ENCODE measurements at regions not wholly inside any gene's neighbourhood (a gene's known extent, or its start where the extent isn't known, plus 50 kb on each side); places are given as distances from the start of the nearest gene placed in this dataset.

DNA sequence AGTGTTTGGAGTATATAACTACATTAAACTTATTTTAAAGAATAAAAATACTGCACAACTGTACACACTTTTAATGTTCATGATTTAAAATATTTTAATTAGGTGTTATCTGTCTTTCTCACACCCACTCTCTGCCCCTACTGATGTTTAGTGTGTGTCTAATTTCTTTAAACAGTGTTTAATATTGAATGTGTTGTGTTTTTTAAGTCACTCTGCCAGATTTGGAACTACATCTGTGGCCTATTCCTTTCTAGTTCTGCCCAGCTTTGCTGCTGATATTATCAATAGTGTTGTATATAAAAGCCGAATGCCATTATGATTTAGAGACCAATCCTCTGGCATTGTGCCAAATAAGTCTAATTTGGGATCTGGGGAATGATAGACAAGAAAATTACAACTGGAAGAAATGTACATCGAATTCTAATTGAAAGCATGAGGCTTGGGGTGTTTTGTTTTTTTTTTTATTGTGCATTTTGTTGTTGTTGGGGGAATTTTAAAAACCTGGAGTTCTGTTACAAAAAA is 398.0 kb downstream of the CPS1 start:
- DNase-seq (ENCODE audit: low read depth), result no peak
- no peak overlapping the region for H3K4me3 ChIP-seq (ENCODE audit: low read depth, low read length)
- TF ChIP-seq, protein P1, sequence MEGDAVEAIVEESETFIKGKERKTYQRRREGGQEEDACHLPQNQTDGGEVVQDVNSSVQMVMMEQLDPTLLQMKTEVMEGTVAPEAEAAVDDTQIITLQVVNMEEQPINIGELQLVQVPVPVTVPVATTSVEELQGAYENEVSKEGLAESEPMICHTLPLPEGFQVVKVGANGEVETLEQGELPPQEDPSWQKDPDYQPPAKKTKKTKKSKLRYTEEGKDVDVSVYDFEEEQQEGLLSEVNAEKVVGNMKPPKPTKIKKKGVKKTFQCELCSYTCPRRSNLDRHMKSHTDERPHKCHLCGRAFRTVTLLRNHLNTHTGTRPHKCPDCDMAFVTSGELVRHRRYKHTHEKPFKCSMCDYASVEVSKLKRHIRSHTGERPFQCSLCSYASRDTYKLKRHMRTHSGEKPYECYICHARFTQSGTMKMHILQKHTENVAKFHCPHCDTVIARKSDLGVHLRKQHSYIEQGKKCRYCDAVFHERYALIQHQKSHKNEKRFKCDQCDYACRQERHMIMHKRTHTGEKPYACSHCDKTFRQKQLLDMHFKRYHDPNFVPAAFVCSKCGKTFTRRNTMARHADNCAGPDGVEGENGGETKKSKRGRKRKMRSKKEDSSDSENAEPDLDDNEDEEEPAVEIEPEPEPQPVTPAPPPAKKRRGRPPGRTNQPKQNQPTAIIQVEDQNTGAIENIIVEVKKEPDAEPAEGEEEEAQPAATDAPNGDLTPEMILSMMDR (conservative IDR thresholded peaks at IDR 0.05; ENCODE audit: low read depth, low read length), result no peak

DNA sequence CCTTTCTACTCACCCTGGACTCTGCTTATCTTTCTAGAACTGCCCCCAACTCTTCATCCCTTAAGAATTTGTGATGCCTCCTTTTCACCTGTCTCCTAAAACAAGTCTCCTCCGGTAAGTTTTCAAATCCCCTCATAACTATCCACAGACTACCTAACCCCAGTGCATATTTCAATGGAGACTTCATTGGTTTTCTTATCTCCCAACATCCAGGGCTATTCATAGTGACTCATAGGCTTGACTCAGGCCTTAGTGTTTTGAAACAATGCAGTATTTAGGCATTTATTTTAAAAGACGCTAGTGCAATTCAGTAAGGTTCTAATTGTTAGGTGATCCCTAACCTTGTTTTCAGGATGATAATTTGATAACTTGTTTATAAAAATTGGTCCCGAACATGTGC is 399.2 kb downstream of the CPS1 start:
- TF ChIP-seq, protein P1 (conservative IDR thresholded peaks at IDR 0.05; ENCODE audit: low read depth, low read length), result no peak
- no peak overlapping the region for H3K4me3 ChIP-seq (ENCODE audit: low read depth, low read length)
- DNase-seq (ENCODE audit: low read depth), result peak; percentile 9

DNA sequence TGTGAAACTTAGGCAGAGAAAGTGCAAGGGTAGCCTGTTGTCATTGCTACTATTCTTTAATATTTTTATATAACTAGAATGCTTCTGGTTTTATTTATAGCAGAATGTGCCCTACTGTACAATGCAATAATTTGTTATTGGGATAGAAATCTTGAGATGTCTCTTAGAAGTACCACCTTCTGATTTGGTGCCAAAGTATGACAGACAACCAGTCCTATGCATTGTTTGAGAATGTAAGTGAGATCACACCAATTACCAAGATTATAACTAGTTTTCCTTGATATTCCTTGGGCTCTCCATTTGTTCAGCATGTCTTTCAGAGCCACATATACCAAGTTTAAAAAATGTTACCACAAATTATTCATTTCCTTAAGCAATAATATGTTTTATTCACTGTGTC is 399.7 kb downstream of the CPS1 start:
- no peak for DNase-seq (ENCODE audit: low read depth)
- no peak overlapping the region for H3K4me3 ChIP-seq (ENCODE audit: low read depth, low read length)
- TF ChIP-seq, protein P1 (conservative IDR thresholded peaks at IDR 0.05; ENCODE audit: low read depth, low read length), result no peak

DNA sequence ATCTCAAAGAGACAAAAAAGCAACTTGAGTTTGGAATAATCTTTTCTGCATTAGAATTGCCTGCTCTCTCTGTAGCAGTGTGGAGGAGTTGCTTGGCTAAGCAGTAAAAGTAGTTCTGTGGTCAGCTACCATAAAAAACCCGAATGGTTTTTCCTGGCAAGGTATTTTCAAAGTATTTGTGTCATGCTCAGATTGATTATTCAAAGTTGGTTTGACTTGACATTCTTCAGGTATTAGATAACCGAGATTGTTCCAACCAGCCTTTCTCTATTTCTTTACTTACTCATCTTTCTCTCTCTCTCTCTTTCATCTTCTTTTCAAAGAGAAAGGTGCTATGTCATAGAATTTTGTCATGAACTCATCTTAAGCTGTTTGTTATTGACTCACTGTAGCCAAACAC is 404.9 kb downstream of the CPS1 start:
- no peak overlapping the region for H3K4me3 ChIP-seq (ENCODE audit: low read depth, low read length)
- DNase-seq (ENCODE audit: low read depth), result peak; percentile 53
- TF ChIP-seq, protein P1 (conservative IDR thresholded peaks at IDR 0.05; ENCODE audit: low read depth, low read length), result no peak

DNA sequence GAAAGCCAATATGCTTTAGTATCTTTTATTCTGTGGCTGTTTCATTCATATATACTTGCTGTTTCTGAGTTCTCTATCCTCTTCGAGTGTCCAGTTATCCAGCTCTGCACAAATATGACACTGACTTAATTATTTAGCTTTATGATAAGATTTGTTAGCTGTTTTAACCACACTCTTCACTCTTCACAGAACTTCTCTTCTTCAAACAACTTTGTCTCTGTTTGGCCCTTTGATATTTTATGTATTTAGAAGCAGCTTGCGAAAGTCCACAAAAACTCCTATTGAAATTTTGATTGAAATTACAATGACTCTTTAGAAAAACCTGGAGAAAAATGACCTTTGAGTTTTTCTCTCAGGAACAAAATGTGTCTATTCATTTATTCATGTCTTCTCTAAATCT is 407.0 kb downstream of the CPS1 start:
- TF ChIP-seq, protein P1 (conservative IDR thresholded peaks at IDR 0.05; ENCODE audit: low read depth, low read length), result no peak
- DNase-seq (ENCODE audit: low read depth), result no peak
- H3K4me3 ChIP-seq (ENCODE audit: low read depth, low read length), result no peak overlapping the region

DNA sequence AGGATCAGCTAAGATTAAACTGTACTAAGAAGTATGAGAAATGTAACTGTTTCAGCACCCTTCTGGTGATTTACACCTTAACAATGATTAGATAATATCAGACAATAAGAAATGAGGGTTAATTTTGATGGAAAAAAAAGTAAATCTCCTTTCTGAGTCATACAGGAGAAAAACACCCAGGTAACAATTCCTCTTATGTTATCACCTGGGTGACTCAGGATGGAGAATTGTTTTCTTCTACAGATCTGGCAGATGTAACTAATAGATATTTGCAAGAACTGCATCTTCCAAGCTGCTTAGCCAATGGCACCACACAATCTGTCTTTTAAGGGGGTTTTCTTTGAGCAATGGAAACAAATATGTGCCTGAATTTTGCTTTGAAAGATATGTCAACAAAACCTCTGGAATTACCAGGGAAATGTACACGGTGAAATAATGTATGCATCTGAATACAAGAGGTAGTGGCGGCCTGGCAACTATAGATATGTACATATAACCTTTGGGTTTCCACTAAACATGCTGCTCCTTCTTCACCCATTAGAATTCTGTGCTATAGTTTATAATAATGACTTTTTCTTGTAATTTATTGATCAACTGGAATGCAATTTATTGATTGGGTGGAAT is 407.9 kb downstream of the CPS1 start:
- DNase-seq (ENCODE audit: low read depth), result no peak
- TF ChIP-seq, protein P1 (conservative IDR thresholded peaks at IDR 0.05; ENCODE audit: low read depth, low read length), result no peak
- H3K4me3 ChIP-seq (ENCODE audit: low read depth, low read length), result no peak overlapping the region

DNA sequence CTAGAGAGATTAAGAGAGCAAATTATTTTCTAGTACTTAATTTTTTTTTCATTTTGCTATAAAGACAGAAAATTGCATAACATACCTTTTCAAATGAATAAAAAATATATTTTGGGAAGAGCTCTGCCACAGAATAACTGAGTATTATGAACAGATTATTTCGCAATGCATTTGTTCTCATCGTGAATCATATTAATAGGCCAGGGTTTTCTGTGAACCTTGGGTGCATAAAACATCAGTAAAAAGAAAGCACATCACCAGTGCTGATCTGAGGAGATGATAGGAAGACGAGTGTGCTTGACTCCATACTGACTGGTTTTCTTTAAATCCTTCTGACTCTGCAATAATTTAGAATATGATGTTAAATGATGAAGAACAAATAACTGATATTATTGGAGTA is 409.1 kb downstream of the CPS1 start:
- TF ChIP-seq, protein P1 (conservative IDR thresholded peaks at IDR 0.05; ENCODE audit: low read depth, low read length), result no peak
- no peak for DNase-seq (ENCODE audit: low read depth)

More for the DNA sequence above, 409.1 kb downstream of the CPS1 start:
- H3K4me3 ChIP-seq (ENCODE audit: low read depth, low read length), result no peak overlapping the region
